ENCODE measurements at regions not wholly inside any gene's neighbourhood (a gene's known extent, or its start where the extent isn't known, plus 50 kb on each side); places are given as distances from the start of the nearest gene placed in this dataset.

DNA sequence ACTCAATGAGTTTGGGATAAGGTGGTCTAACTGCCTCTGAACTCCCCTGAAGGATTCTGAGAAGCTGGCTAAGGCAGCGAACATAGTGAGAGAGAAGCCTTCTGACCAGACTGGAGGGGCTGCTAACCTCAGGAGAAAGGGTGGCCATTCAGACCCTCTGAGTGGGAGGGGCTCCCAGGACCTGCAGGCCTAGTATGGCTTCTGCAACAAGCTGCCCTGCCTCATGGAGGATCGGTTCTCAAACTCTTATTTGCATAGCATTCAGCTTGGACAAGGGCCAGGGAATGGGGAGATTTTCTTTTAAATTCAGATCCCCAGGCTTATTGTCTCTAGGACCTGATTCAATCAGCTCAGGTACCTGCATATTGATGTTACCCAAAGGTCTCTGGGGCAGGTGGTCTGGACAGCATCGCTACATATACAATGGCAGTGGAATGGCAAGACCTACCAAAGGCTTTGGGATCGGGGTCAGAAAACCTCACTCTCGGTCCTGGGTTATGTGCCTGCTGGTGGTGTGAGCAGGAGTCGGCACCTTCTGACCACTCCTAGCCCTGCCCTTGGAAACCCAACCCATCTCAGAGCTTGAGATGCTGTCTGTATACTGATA lies 599.1 kb downstream of the BRD1 start:
- TF ChIP-seq, protein P1, sequence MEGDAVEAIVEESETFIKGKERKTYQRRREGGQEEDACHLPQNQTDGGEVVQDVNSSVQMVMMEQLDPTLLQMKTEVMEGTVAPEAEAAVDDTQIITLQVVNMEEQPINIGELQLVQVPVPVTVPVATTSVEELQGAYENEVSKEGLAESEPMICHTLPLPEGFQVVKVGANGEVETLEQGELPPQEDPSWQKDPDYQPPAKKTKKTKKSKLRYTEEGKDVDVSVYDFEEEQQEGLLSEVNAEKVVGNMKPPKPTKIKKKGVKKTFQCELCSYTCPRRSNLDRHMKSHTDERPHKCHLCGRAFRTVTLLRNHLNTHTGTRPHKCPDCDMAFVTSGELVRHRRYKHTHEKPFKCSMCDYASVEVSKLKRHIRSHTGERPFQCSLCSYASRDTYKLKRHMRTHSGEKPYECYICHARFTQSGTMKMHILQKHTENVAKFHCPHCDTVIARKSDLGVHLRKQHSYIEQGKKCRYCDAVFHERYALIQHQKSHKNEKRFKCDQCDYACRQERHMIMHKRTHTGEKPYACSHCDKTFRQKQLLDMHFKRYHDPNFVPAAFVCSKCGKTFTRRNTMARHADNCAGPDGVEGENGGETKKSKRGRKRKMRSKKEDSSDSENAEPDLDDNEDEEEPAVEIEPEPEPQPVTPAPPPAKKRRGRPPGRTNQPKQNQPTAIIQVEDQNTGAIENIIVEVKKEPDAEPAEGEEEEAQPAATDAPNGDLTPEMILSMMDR (conservative IDR thresholded peaks at IDR 0.05; ENCODE audit: low read depth, low read length) = no peak
- TF ChIP-seq POLR2A (IDR thresholded peaks at IDR 0.05; ENCODE audit: low read depth, low read length) = no peak
- TF ChIP-seq RAD21 (IDR thresholded peaks at IDR 0.05; ENCODE audit: low read length) = no peak
- TF ChIP-seq CHD1 (IDR thresholded peaks at IDR 0.05; ENCODE audit: low read depth, low read length) = no peak
- no peak for TF ChIP-seq CEBPB (IDR thresholded peaks at IDR 0.05; ENCODE audit: low read depth, low read length)
- no peak for TF ChIP-seq MAFK (IDR thresholded peaks at IDR 0.05; ENCODE audit: low read depth, low read length)
- no peak for TF ChIP-seq RCOR1 (IDR thresholded peaks at IDR 0.05; ENCODE audit: insufficient replicate concordance, low read length)

All from IMR-90 (cell line).